ENCODE measurements at regions not wholly inside any gene's neighbourhood (a gene's known extent, or its start where the extent isn't known, plus 50 kb on each side); places are given as distances from the start of the nearest gene placed in this dataset.

GRCh38 chr18:58813105-58813504 lies 51.6 kb upstream of the ZNF532 start:
- TF ChIP-seq POLR2A (IDR thresholded peaks at IDR 0.05) (no peak), CTCF (IDR thresholded peaks at IDR 0.05) (no peak)
- no peak overlapping the region for H3K27ac ChIP-seq
- no peak for DNase-seq

GRCh38 chr18:58813561-58814225 lies 51.0 kb upstream of the ZNF532 start:
- H3K4me3 ChIP-seq, result no peak overlapping the region
- intact Hi-C loops (cut with DNase I; ENCODE audit: low total_unique reads), result no loop called here
- peak overlapping the region in 1 of 2 donors; percentile 2 for H3K27ac ChIP-seq
- no peaks in the 10 kb centered on the region for H3K27me3 ChIP-seq
- no peaks in the 10 kb centered on the region for H3K36me3 ChIP-seq (ENCODE audit: low read depth, missing control alignments)
- H3K9me3 ChIP-seq, result no peaks in the 10 kb centered on the region
- WGBS, 2 donors, result 54 to 68% methylated on average over 4 of the region's 4 CpGs
- no peak for DNase-seq
- TF ChIP-seq CTCF (IDR thresholded peaks at IDR 0.05) (no peak), POLR2A (IDR thresholded peaks at IDR 0.05) (no peak)
- H3K4me1 ChIP-seq, result no peaks in the 10 kb centered on the region

More at GRCh38 chr18:58813105-58813504, 51.6 kb upstream of the ZNF532 start:
- H3K27me3 ChIP-seq, result no peaks in the 10 kb centered on the region
- H3K4me3 ChIP-seq, result no peak overlapping the region
- H3K36me3 ChIP-seq (ENCODE audit: low read depth, missing control alignments), result no peaks in the 10 kb centered on the region
- WGBS, 2 donors, result 70 to 76% methylated on average over 5 of the region's 5 CpGs
- intact Hi-C loops (cut with DNase I; ENCODE audit: low total_unique reads), result no loop called here
- no peaks in the 10 kb centered on the region for H3K9me3 ChIP-seq
- no peaks in the 10 kb centered on the region for H3K4me1 ChIP-seq

DNA sequence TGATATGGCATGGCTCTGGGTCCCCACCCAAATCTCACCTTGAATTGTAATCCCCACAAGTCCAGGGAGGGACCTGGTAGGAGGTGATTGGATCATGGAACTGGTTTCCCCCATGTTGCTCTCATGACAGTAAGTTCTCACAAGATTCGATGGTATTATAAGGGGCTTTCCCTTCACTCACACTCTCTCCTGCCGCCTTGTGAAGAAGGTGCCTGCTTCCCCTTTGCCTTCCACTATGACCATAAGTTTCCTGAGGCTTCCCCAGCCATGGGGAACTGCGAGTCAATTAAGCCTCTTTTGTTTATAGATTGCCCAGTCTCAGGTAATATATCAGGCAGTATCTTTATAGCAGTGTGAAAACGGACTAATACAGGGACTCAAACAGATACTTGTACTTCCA lies 50.4 kb upstream of the ZNF532 start:
- 79 to 84% methylated on average over 4 of the region's 4 CpGs for WGBS, 2 donors
- H3K27ac ChIP-seq, result peak overlapping the region in 1 of 2 donors; percentile 2
- no peaks in the 10 kb centered on the region for H3K36me3 ChIP-seq (ENCODE audit: low read depth, missing control alignments)
- intact Hi-C loops (cut with DNase I; ENCODE audit: low total_unique reads), result no loop called here
- H3K4me3 ChIP-seq, result no peak overlapping the region
- no peaks in the 10 kb centered on the region for H3K9me3 ChIP-seq
- TF ChIP-seq CTCF (IDR thresholded peaks at IDR 0.05), result no peak
- no peak for TF ChIP-seq POLR2A (IDR thresholded peaks at IDR 0.05)
- no peaks in the 10 kb centered on the region for H3K27me3 ChIP-seq
- no peaks in the 10 kb centered on the region for H3K4me1 ChIP-seq
- no peak for DNase-seq

Measured in testis (tissue), 2 donors.